Neural progenitor cell (in vitro differentiated cells): ENCODE measurements at regions not wholly inside any gene's neighbourhood (a gene's known extent, or its start where the extent isn't known, plus 50 kb on each side); places are given as distances from the start of the nearest gene placed in this dataset.

Experiments
- EZH2phosphoT487 ChIP-seq: fragments of 200-600 bp; sonication (generic); IDR thresholded peaks from 2 replicates; pipeline ENCODE4 v1.6.1; 2017; ENCODE audit warnings: antibody characterized with exemption
- TF ChIP-seq, protein P1 (sequence below): fragments of 200-600 bp; sonication (generic); IDR thresholded peaks from 2 replicates; pipeline ENCODE4 v1.5.1; 2017; ENCODE audit warnings: antibody characterized with exemption, mild to moderate bottlenecking

DNA sequence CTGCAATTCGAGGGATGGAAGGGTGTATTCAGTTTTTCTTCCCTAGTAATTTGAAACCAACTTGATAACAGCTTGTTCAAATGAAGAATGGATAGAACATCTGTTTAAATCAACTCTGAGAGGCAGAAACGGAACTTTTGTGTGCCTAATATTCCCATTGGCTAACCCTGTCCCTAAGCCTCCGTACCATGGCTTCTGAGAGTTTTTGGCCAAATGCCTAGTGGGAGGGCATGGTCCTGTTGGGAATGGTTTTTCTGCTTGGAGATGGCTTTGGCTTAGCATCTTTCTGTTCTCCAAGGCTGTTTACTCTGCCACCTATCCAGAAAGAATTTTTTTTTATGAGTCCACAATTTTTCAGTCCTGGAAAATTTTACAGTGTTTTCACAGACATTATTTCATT, 126.7 kb upstream of the MLIP start:
- TF ChIP-seq, protein P1, sequence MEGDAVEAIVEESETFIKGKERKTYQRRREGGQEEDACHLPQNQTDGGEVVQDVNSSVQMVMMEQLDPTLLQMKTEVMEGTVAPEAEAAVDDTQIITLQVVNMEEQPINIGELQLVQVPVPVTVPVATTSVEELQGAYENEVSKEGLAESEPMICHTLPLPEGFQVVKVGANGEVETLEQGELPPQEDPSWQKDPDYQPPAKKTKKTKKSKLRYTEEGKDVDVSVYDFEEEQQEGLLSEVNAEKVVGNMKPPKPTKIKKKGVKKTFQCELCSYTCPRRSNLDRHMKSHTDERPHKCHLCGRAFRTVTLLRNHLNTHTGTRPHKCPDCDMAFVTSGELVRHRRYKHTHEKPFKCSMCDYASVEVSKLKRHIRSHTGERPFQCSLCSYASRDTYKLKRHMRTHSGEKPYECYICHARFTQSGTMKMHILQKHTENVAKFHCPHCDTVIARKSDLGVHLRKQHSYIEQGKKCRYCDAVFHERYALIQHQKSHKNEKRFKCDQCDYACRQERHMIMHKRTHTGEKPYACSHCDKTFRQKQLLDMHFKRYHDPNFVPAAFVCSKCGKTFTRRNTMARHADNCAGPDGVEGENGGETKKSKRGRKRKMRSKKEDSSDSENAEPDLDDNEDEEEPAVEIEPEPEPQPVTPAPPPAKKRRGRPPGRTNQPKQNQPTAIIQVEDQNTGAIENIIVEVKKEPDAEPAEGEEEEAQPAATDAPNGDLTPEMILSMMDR: no peak
- TF ChIP-seq EZH2phosphoT487: no peak
